ENCODE measurements at regions not wholly inside any gene's neighbourhood (a gene's known extent, or its start where the extent isn't known, plus 50 kb on each side); places are given as distances from the start of the nearest gene placed in this dataset.

DNA sequence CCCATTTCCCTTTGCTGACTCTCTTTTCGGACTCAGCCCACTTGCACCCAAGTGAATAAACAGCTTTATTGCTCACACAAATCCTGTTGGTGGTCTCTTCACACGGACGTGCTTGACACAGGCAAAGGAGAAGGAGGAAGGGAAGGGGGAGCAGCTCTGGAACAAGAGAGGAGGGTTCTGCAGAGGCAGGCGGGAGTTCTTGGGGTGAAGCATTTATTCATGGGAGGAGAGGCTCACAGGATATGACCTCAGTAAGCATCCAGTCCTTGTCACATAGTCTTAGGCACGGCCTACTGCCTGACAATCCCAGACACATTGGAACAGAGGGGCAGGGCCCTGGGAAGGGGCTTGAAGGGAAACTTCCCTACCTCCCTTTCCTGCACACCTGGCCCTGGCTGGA is 171.7 kb upstream of the HS6ST1 start:
- peaks cover 0 to 2% of the 10 kb centered on the region in 2 experiments for H3K27me3 ChIP-seq (ENCODE audit: control insufficient read depth in 1 of 2, insufficient read depth in 2 of 2, low read length in 2 of 2)
- H3K4me3 ChIP-seq (ENCODE audit: low read length) = no peak overlapping the region
- intact Hi-C loops (cut with DNase I, micrococcal nuclease) = no loop called here
- H3K27ac ChIP-seq (ENCODE audit: low read depth in 1 of 2, low read length in 2 of 2) = no peak overlapping the region
- Mint-ChIP-seq H3K4me3 (no peak overlapping the region), H3K9me3 (no peaks in the 10 kb centered on the region), H3K27ac (no peak overlapping the region), H3K36me3 (ENCODE audit: low read depth) (no peaks in the 10 kb centered on the region), H3K27me3 (no peaks in the 10 kb centered on the region), H3K4me1 (ENCODE audit: low read depth) (no peaks in the 10 kb centered on the region)
- no peak for TF ChIP-seq CTCF (IDR thresholded peaks at IDR 0.05)
- ChIA-PET POLR2A (no interaction called here), CTCF (no interaction called here)
- DNase-seq = no peak
- H3K36me3 ChIP-seq (ENCODE audit: insufficient read depth, low read length) = no peaks in the 10 kb centered on the region
- no peaks in the 10 kb centered on the region for H3K4me1 ChIP-seq (ENCODE audit: insufficient read depth, low read length)
- no peak for ATAC-seq (ENCODE audit: poor library complexity)
- H3K9me3 ChIP-seq (ENCODE audit: control insufficient read depth in 1 of 2, insufficient read depth in 1 of 2, low read length in 2 of 2) = peaks cover 0 to 23% of the 10 kb centered on the region in 2 experiments

GRCh38 chr2:128490881-128491691 is 172.4 kb upstream of the HS6ST1 start:
- H3K36me3 Mint-ChIP-seq (ENCODE audit: low read depth) = no peaks in the 10 kb centered on the region
- H3K36me3 ChIP-seq (ENCODE audit: insufficient read depth, low read length) = no peaks in the 10 kb centered on the region
- H3K4me1 Mint-ChIP-seq (ENCODE audit: low read depth) = no peaks in the 10 kb centered on the region
- no peak overlapping the region for H3K4me3 ChIP-seq (ENCODE audit: low read length)
- no peak overlapping the region for H3K27ac ChIP-seq (ENCODE audit: low read depth in 1 of 2, low read length in 2 of 2)
- H3K27me3 ChIP-seq (ENCODE audit: control insufficient read depth in 1 of 2, insufficient read depth in 2 of 2, low read length in 2 of 2) = peaks cover 0 to 2% of the 10 kb centered on the region in 2 experiments
- no peaks in the 10 kb centered on the region for H3K27me3 Mint-ChIP-seq
- ATAC-seq (ENCODE audit: poor library complexity) (no peak), DNase-seq (no peak)
- no peak overlapping the region for H3K4me3 Mint-ChIP-seq
- H3K9me3 ChIP-seq (ENCODE audit: control insufficient read depth in 1 of 2, insufficient read depth in 1 of 2, low read length in 2 of 2) = peaks cover 0 to 20% of the 10 kb centered on the region in 2 experiments
- POLR2A ChIA-PET = no interaction called here
- CTCF ChIA-PET = no interaction called here
- intact Hi-C loops (cut with DNase I, micrococcal nuclease) = no loop called here
- H3K4me1 ChIP-seq (ENCODE audit: insufficient read depth, low read length) = no peaks in the 10 kb centered on the region
- H3K9me3 Mint-ChIP-seq = no peaks in the 10 kb centered on the region
- no peak overlapping the region for H3K27ac Mint-ChIP-seq
- no peak for TF ChIP-seq CTCF (IDR thresholded peaks at IDR 0.05)

- POLR2A ChIA-PET = no interaction called here
- no peaks in the 10 kb centered on the region for H3K9me3 Mint-ChIP-seq
- no peak overlapping the region for H3K27ac Mint-ChIP-seq
- no peaks in the 10 kb centered on the region for H3K27me3 Mint-ChIP-seq
- no peak for TF ChIP-seq CTCF (IDR thresholded peaks at IDR 0.05)
- CTCF ChIA-PET = no interaction called here
- H3K36me3 ChIP-seq (ENCODE audit: insufficient read depth, low read length) = no peaks in the 10 kb centered on the region
- no peaks in the 10 kb centered on the region for H3K36me3 Mint-ChIP-seq (ENCODE audit: low read depth)
- H3K4me3 Mint-ChIP-seq = no peak overlapping the region
- H3K9me3 ChIP-seq (ENCODE audit: control insufficient read depth in 1 of 2, insufficient read depth in 1 of 2, low read length in 2 of 2) = peaks cover 0 to 18% of the 10 kb centered on the region in 2 experiments
- ATAC-seq (ENCODE audit: poor library complexity) (no peak), DNase-seq (no peak)
- peaks cover 0 to 2% of the 10 kb centered on the region in 2 experiments for H3K27me3 ChIP-seq (ENCODE audit: control insufficient read depth in 1 of 2, insufficient read depth in 2 of 2, low read length in 2 of 2)
- no peaks in the 10 kb centered on the region for H3K4me1 ChIP-seq (ENCODE audit: insufficient read depth, low read length)
- no peaks in the 10 kb centered on the region for H3K4me1 Mint-ChIP-seq (ENCODE audit: low read depth)
- no peak overlapping the region for H3K27ac ChIP-seq (ENCODE audit: low read depth in 1 of 2, low read length in 2 of 2)
- H3K4me3 ChIP-seq (ENCODE audit: low read length) = no peak overlapping the region
- intact Hi-C loops (cut with DNase I, micrococcal nuclease) = no loop called here
These were observed 173.1 kb upstream of the HS6ST1 start for GRCh38 chr2:128491692-128492244.

All from CD4-positive, alpha-beta T cell (primary cell).